ENCODE measurements at regions not wholly inside any gene's neighbourhood (a gene's known extent, or its start where the extent isn't known, plus 50 kb on each side); places are given as distances from the start of the nearest gene placed in this dataset.

GRCh38 chr2:183291436-183291835 is 167.2 kb downstream of the NUP35 start:
- DNase-seq, result no peak

- DNase-seq, result no peak
Observed at GRCh38 chr2:183292028-183292427, 167.8 kb downstream of the NUP35 start.

- DNase-seq, result no peak
Observed at GRCh38 chr2:183339311-183339710, 215.1 kb downstream of the NUP35 start.

- no peak for DNase-seq
Observed at GRCh38 chr2:183341057-183341456, 216.8 kb downstream of the NUP35 start.

- DNase-seq, result no peak
Observed at GRCh38 chr2:183347969-183348368, 223.7 kb downstream of the NUP35 start.

- DNase-seq, result no peak
Observed at GRCh38 chr2:183348492-183348891, 224.2 kb downstream of the NUP35 start.

- no peak for DNase-seq
Observed at GRCh38 chr2:183349091-183349490, 224.8 kb downstream of the NUP35 start.

GRCh38 chr2:183359867-183360266 is 235.6 kb downstream of the NUP35 start:
- no peak for DNase-seq

GRCh38 chr2:183371545-183371944 is 247.3 kb downstream of the NUP35 start:
- DNase-seq, result no peak

- no peak for DNase-seq
Observed at GRCh38 chr2:183375821-183376220, 251.6 kb downstream of the NUP35 start.

GRCh38 chr2:183383854-183384253 is 259.6 kb downstream of the NUP35 start:
- DNase-seq, result no peak

- no peak for DNase-seq
Observed at GRCh38 chr2:183389546-183390080, 265.4 kb downstream of the NUP35 start.

- DNase-seq, result no peak
Observed at GRCh38 chr2:183390109-183390508, 265.9 kb downstream of the NUP35 start.

- no peak for DNase-seq
Observed at GRCh38 chr2:183404392-183404791, 280.1 kb downstream of the NUP35 start.

GRCh38 chr2:183408562-183408961 is 284.3 kb downstream of the NUP35 start:
- DNase-seq, result no peak

- no peak for DNase-seq
Observed at GRCh38 chr2:183409662-183410061, 285.4 kb downstream of the NUP35 start.

GRCh38 chr2:183416753-183417152 is 292.5 kb downstream of the NUP35 start:
- DNase-seq, result no peak

- no peak for DNase-seq
Observed at GRCh38 chr2:183426825-183427224, 302.6 kb downstream of the NUP35 start.

GRCh38 chr2:183427558-183427957 is 303.3 kb downstream of the NUP35 start:
- no peak for DNase-seq

- no peak for DNase-seq
Observed at GRCh38 chr2:183428881-183429280, 304.6 kb downstream of the NUP35 start.

GRCh38 chr2:183438541-183438940 is 314.3 kb downstream of the NUP35 start:
- no peak for DNase-seq

- no peak for DNase-seq
Observed at GRCh38 chr2:183455056-183455455, 330.8 kb downstream of the NUP35 start.

GRCh38 chr2:183456177-183456576 is 331.9 kb downstream of the NUP35 start:
- no peak for DNase-seq

GRCh38 chr2:183458460-183458859 is 334.2 kb downstream of the NUP35 start:
- no peak for DNase-seq

- DNase-seq, result no peak
Observed at GRCh38 chr2:183459466-183459865, 335.2 kb downstream of the NUP35 start.

- DNase-seq, result no peak
Observed at GRCh38 chr2:183463821-183464220, 339.6 kb downstream of the NUP35 start.
